WTC11 (cell line): ENCODE measurements at regions not wholly inside any gene's neighbourhood (a gene's known extent, or its start where the extent isn't known, plus 50 kb on each side); places are given as distances from the start of the nearest gene placed in this dataset.

Source experiments
- ATAC-seq: fragments of 200-7000 bp; cut with Tn5 transposase; 2 replicates; pipeline ENCODE4 v1.10.0; 2021; ENCODE audit warnings: mild to moderate bottlenecking, moderate library complexity
- CTCF ChIA-PET: fragments of 300-600 bp; sonication (Branson Sonifier 250); formaldehyde crosslinking; loops from one replicate; lab custom pipeline; 2021; ENCODE audit warnings: antibody characterized with exemption; lab: Charles Lee
- POLR2A ChIA-PET: fragments of 350-600 bp; sonication (Branson Sonifier 250); formaldehyde crosslinking; loops from one replicate; lab custom pipeline; 2021; ENCODE audit warnings: antibody characterized with exemption; lab: Charles Lee
- DNase-seq: peaks from one replicate; pipeline ENCODE4 v3.0.0; 2021; ENCODE audit warnings: low spot score
- H3K27ac Mint-ChIP-seq: 2 replicates; pipeline ENCODE4 v1.8.0; 2021; ENCODE audit warnings: mixed read lengths
- H3K27me3 Mint-ChIP-seq: 2 replicates; pipeline ENCODE4 v1.8.0; 2021; ENCODE audit warnings: low read depth, mild to moderate bottlenecking, moderate library complexity, mixed read lengths
- H3K36me3 Mint-ChIP-seq: 2 replicates; pipeline ENCODE4 v1.8.0; 2021; ENCODE audit warnings: mixed read lengths
- H3K4me1 Mint-ChIP-seq: 2 replicates; pipeline ENCODE4 v1.8.0; 2022; ENCODE audit warnings: mixed read lengths
- H3K4me3 Mint-ChIP-seq: 2 replicates; pipeline ENCODE4 v1.8.0; 2021; ENCODE audit warnings: mild to moderate bottlenecking, moderate library complexity, mixed read lengths
- H3K9me3 Mint-ChIP-seq: 2 replicates; pipeline ENCODE4 v1.8.0; 2021; ENCODE audit warnings: mixed read lengths
- AR ChIP-seq: fragments of 250-450 bp; sonication (Bioruptor Pico); IDR thresholded peaks from 2 replicates; pipeline ENCODE4 v1.9.0; 2021; ENCODE audit warnings: mild to moderate bottlenecking
- ATF2 ChIP-seq: sonication (generic); formaldehyde crosslinking; IDR thresholded peaks from 2 replicates; pipeline ENCODE4 v1.8.1; 2022; ENCODE audit warnings: low read depth, missing genetic modification reagents, borderline replicate concordance
- ATF6 ChIP-seq: sonication (generic); formaldehyde crosslinking; IDR thresholded peaks from 2 replicates; pipeline ENCODE4 v1.8.1; 2023; ENCODE audit warnings: mild to moderate bottlenecking, missing genetic modification reagents
- CDX4 ChIP-seq: fragments of 250-450 bp; sonication (Bioruptor Pico); IDR thresholded peaks from 2 replicates; pipeline ENCODE4 v1.9.0; 2021; ENCODE audit warnings: moderate library complexity, mild to moderate bottlenecking, inconsistent platforms, borderline replicate concordance
- CREB1 ChIP-seq: sonication (generic); formaldehyde crosslinking; IDR thresholded peaks from 2 replicates; pipeline ENCODE4 v1.8.0; 2023; ENCODE audit warnings: mild to moderate bottlenecking, missing genetic modification reagents
- CREM ChIP-seq: sonication (generic); formaldehyde crosslinking; IDR thresholded peaks from 2 replicates; pipeline ENCODE4 v1.8.1; 2022; ENCODE audit warnings: mild to moderate bottlenecking, missing genetic modification reagents, moderate library complexity
- E2F1 ChIP-seq: sonication (generic); formaldehyde crosslinking; IDR thresholded peaks from 2 replicates; pipeline ENCODE4 v1.8.0; 2022; ENCODE audit warnings: mild to moderate bottlenecking, missing genetic modification reagents
- ERG ChIP-seq: fragments of 250-450 bp; sonication (Bioruptor Pico); IDR thresholded peaks from 2 replicates; pipeline ENCODE4 v1.8.0; 2021; ENCODE audit warnings: mild to moderate bottlenecking
- ETV6 ChIP-seq: sonication (generic); formaldehyde crosslinking; IDR thresholded peaks from 2 replicates; pipeline ENCODE4 v1.8.1; 2022; ENCODE audit warnings: mild to moderate bottlenecking, missing genetic modification reagents
- FOXJ3 ChIP-seq: sonication (generic); formaldehyde crosslinking; IDR thresholded peaks from 2 replicates; pipeline ENCODE4 v1.9.0; 2021; ENCODE audit warnings: missing genetic modification reagents, mild to moderate bottlenecking, borderline replicate concordance
- HMGXB4 ChIP-seq: sonication (generic); formaldehyde crosslinking; IDR thresholded peaks from 2 replicates; pipeline ENCODE4 v1.8.1; 2023; ENCODE audit warnings: mild to moderate bottlenecking, moderate library complexity, missing genetic modification reagents
- MLX ChIP-seq: sonication (generic); formaldehyde crosslinking; IDR thresholded peaks from 2 replicates; pipeline ENCODE4 v1.8.1; 2023; ENCODE audit warnings: mild to moderate bottlenecking, missing genetic modification reagents, moderate library complexity
- NFYB ChIP-seq: sonication (generic); formaldehyde crosslinking; conservative IDR thresholded peaks from 2 replicates; pipeline ENCODE4 v1.8.0; 2022; ENCODE audit warnings: low read depth, missing genetic modification reagents
- PRRX2 ChIP-seq: fragments of 250-450 bp; sonication (Bioruptor Pico); IDR thresholded peaks from 2 replicates; pipeline ENCODE4 v1.8.0; 2021; ENCODE audit warnings: mild to moderate bottlenecking
- STAT6 ChIP-seq: sonication (generic); formaldehyde crosslinking; conservative IDR thresholded peaks from 2 replicates; pipeline ENCODE4 v1.8.1; 2023; ENCODE audit warnings: mild to moderate bottlenecking, low read depth, missing genetic modification reagents, moderate library complexity
- TEAD1 ChIP-seq: sonication (generic); formaldehyde crosslinking; IDR thresholded peaks from 2 replicates; pipeline ENCODE4 v1.8.0; 2022; ENCODE audit warnings: mild to moderate bottlenecking, missing genetic modification reagents
- USF2 ChIP-seq: sonication (generic); formaldehyde crosslinking; IDR thresholded peaks from 2 replicates; pipeline ENCODE4 v1.8.1; 2023; ENCODE audit warnings: mild to moderate bottlenecking, missing genetic modification reagents, moderate library complexity
- ZNF121 ChIP-seq: sonication (generic); formaldehyde crosslinking; IDR thresholded peaks from 2 replicates; pipeline ENCODE4 v1.8.0; 2023; ENCODE audit warnings: missing genetic modification reagents

- TF ChIP-seq HMGXB4 (CRISPR knock-in tag) (no peak), USF2 (CRISPR knock-in tag) (no peak), E2F1 (no peak), FOXJ3 (CRISPR knock-in tag) (no peak), NFYB (CRISPR knock-in tag) (no peak), PRRX2 (CRISPR knock-in tag) (no peak), CREB1 (CRISPR knock-in tag) (no peak), STAT6 (CRISPR knock-in tag) (no peak), ERG (CRISPR knock-in tag) (no peak), ATF2 (no peak)
Measured at GRCh38 chr5:89827359-89827758, 582.2 kb downstream of the CETN3 start (continued).

GRCh38 chr5:89826938-89827337 is 582.6 kb downstream of the CETN3 start:
- ChIA-PET POLR2A (no interaction called here), CTCF (no interaction called here)
- Mint-ChIP-seq H3K27ac (peak overlapping the region; percentile 69; the same call in 1 of the 2 replicates), H3K9me3 (peaks cover 12% of the 10 kb centered on the region), H3K4me1 (peaks cover 15% of the 10 kb centered on the region), H3K4me3 (no peak overlapping the region), H3K27me3 (no peaks in the 10 kb centered on the region), H3K36me3 (no peaks in the 10 kb centered on the region)
- DNase-seq (no peak), ATAC-seq (no peak)
- no peak for TF ChIP-seq ATF6 (CRISPR knock-in tag)
- TF ChIP-seq TEAD1 (CRISPR knock-in tag): no peak
- no peak for TF ChIP-seq CDX4 (CRISPR knock-in tag)
- no peak for TF ChIP-seq AR (CRISPR knock-in tag)
- no peak for TF ChIP-seq CREM (CRISPR knock-in tag)
- TF ChIP-seq ETV6 (CRISPR knock-in tag): no peak
- TF ChIP-seq ZNF121 (CRISPR knock-in tag): no peak
- no peak for TF ChIP-seq MLX
- no peak for TF ChIP-seq ERG (CRISPR knock-in tag)
